ENCODE measurements at regions not wholly inside any gene's neighbourhood (a gene's known extent, or its start where the extent isn't known, plus 50 kb on each side); places are given as distances from the start of the nearest gene placed in this dataset.
A peak's percentile ranks its signal among the peaks of the same experiment; 100 is the strongest.

- no peak for DNase-seq
- Histone ChIP-seq H3K36me3 (ENCODE audit: control insufficient read depth, insufficient read depth, low read length) (no peaks in the 10 kb centered on the region), H3K4me3 (ENCODE audit: low read length) (no peak overlapping the region), H3K27me3 (ENCODE audit: control insufficient read depth, insufficient read depth, low read length) (no peaks in the 10 kb centered on the region), H3K27ac (ENCODE audit: low read length) (no peak overlapping the region), H3K9me3 (ENCODE audit: control insufficient read depth, low read depth, low read length) (no peaks in the 10 kb centered on the region), H3K4me1 (ENCODE audit: control insufficient read depth, insufficient read depth, low read length) (no peaks in the 10 kb centered on the region)
- no CpG with 5 or more reads among the region's 4 CpGs for WGBS (ENCODE audit: insufficient coverage, low lambda C conversion rate)
Observed at GRCh38 chr12:24605916-24606315, 343.0 kb downstream of the BCAT1 start.

GRCh38 chr12:24605466-24605865, 343.4 kb downstream of the BCAT1 start:
- Histone ChIP-seq H3K36me3 (ENCODE audit: control insufficient read depth, insufficient read depth, low read length) (no peaks in the 10 kb centered on the region), H3K27me3 (ENCODE audit: control insufficient read depth, insufficient read depth, low read length) (no peaks in the 10 kb centered on the region), H3K27ac (ENCODE audit: low read length) (no peak overlapping the region), H3K4me1 (ENCODE audit: control insufficient read depth, insufficient read depth, low read length) (no peaks in the 10 kb centered on the region), H3K4me3 (ENCODE audit: low read length) (no peak overlapping the region), H3K9me3 (ENCODE audit: control insufficient read depth, low read depth, low read length) (no peaks in the 10 kb centered on the region)
- WGBS (ENCODE audit: insufficient coverage, low lambda C conversion rate), result no CpG with 5 or more reads among the region's 3 CpGs
- no peak for DNase-seq

GRCh38 chr12:24603371-24603770, 345.5 kb downstream of the BCAT1 start:
- WGBS (ENCODE audit: insufficient coverage, low lambda C conversion rate), result no CpG with 5 or more reads among the region's 3 CpGs

GRCh38 chr12:24600996-24601395, 347.9 kb downstream of the BCAT1 start:
- H3K4me3 ChIP-seq (ENCODE audit: low read length), result no peak overlapping the region
- H3K4me1 ChIP-seq (ENCODE audit: control insufficient read depth, insufficient read depth, low read length), result no peaks in the 10 kb centered on the region
- H3K9me3 ChIP-seq (ENCODE audit: control insufficient read depth, low read depth, low read length), result no peaks in the 10 kb centered on the region
- H3K27ac ChIP-seq (ENCODE audit: low read length), result no peak overlapping the region
- no peak for DNase-seq
- H3K36me3 ChIP-seq (ENCODE audit: control insufficient read depth, insufficient read depth, low read length), result no peaks in the 10 kb centered on the region
- WGBS (ENCODE audit: insufficient coverage, low lambda C conversion rate), result no CpG with 5 or more reads among the region's 1 CpG
- peaks cover 2% of the 10 kb centered on the region for H3K27me3 ChIP-seq (ENCODE audit: control insufficient read depth, insufficient read depth, low read length)

More at GRCh38 chr12:24603371-24603770, 345.5 kb downstream of the BCAT1 start:
- no peak overlapping the region for H3K4me3 ChIP-seq (ENCODE audit: low read length)
- H3K27ac ChIP-seq (ENCODE audit: low read length), result no peak overlapping the region
- H3K27me3 ChIP-seq (ENCODE audit: control insufficient read depth, insufficient read depth, low read length), result no peaks in the 10 kb centered on the region
- DNase-seq, result no peak
- H3K4me1 ChIP-seq (ENCODE audit: control insufficient read depth, insufficient read depth, low read length), result no peaks in the 10 kb centered on the region
- H3K36me3 ChIP-seq (ENCODE audit: control insufficient read depth, insufficient read depth, low read length), result no peaks in the 10 kb centered on the region
- no peaks in the 10 kb centered on the region for H3K9me3 ChIP-seq (ENCODE audit: control insufficient read depth, low read depth, low read length)

- DNase-seq, result no peak
- H3K9me3 ChIP-seq (ENCODE audit: control insufficient read depth, low read depth, low read length), result no peaks in the 10 kb centered on the region
- no peaks in the 10 kb centered on the region for H3K36me3 ChIP-seq (ENCODE audit: control insufficient read depth, insufficient read depth, low read length)
- H3K4me1 ChIP-seq (ENCODE audit: control insufficient read depth, insufficient read depth, low read length), result no peaks in the 10 kb centered on the region
- peaks cover 2% of the 10 kb centered on the region for H3K27me3 ChIP-seq (ENCODE audit: control insufficient read depth, insufficient read depth, low read length)
- no peak overlapping the region for H3K4me3 ChIP-seq (ENCODE audit: low read length)
- H3K27ac ChIP-seq (ENCODE audit: low read length), result no peak overlapping the region
- WGBS (ENCODE audit: insufficient coverage, low lambda C conversion rate), result no CpG with 5 or more reads among the region's 4 CpGs
Observed at GRCh38 chr12:24600551-24600950, 348.4 kb downstream of the BCAT1 start.

GRCh38 chr12:24599736-24600135, 349.2 kb downstream of the BCAT1 start:
- no peak overlapping the region for H3K27ac ChIP-seq (ENCODE audit: low read length)
- H3K9me3 ChIP-seq (ENCODE audit: control insufficient read depth, low read depth, low read length), result no peaks in the 10 kb centered on the region
- H3K4me3 ChIP-seq (ENCODE audit: low read length), result no peak overlapping the region
- WGBS (ENCODE audit: insufficient coverage, low lambda C conversion rate), result 92% methylated on average over 2 of the region's 5 CpGs
- no peaks in the 10 kb centered on the region for H3K36me3 ChIP-seq (ENCODE audit: control insufficient read depth, insufficient read depth, low read length)
- H3K4me1 ChIP-seq (ENCODE audit: control insufficient read depth, insufficient read depth, low read length), result no peaks in the 10 kb centered on the region
- no peak for DNase-seq
- peaks cover 2% of the 10 kb centered on the region for H3K27me3 ChIP-seq (ENCODE audit: control insufficient read depth, insufficient read depth, low read length)

- H3K4me1 ChIP-seq (ENCODE audit: control insufficient read depth, insufficient read depth, low read length), result no peaks in the 10 kb centered on the region
- H3K36me3 ChIP-seq (ENCODE audit: control insufficient read depth, insufficient read depth, low read length), result no peaks in the 10 kb centered on the region
- DNase-seq, result no peak
- H3K27me3 ChIP-seq (ENCODE audit: control insufficient read depth, insufficient read depth, low read length), result peaks cover 2% of the 10 kb centered on the region
- no peak overlapping the region for H3K4me3 ChIP-seq (ENCODE audit: low read length)
- no peak overlapping the region for H3K27ac ChIP-seq (ENCODE audit: low read length)
- WGBS (ENCODE audit: insufficient coverage, low lambda C conversion rate), result no CpG with 5 or more reads among the region's 3 CpGs
- no peaks in the 10 kb centered on the region for H3K9me3 ChIP-seq (ENCODE audit: control insufficient read depth, low read depth, low read length)
Observed at GRCh38 chr12:24597580-24597979, 351.3 kb downstream of the BCAT1 start.

GRCh38 chr12:24596768-24597388, 352.0 kb downstream of the BCAT1 start:
- no peaks in the 10 kb centered on the region for H3K4me1 ChIP-seq (ENCODE audit: control insufficient read depth, insufficient read depth, low read length)
- no peak overlapping the region for H3K27ac ChIP-seq (ENCODE audit: low read length)
- peak in 1 of 2 donors; percentile 4 for DNase-seq
- H3K9me3 ChIP-seq (ENCODE audit: control insufficient read depth, low read depth, low read length), result no peaks in the 10 kb centered on the region
- H3K36me3 ChIP-seq (ENCODE audit: control insufficient read depth, insufficient read depth, low read length), result no peaks in the 10 kb centered on the region
- no peak overlapping the region for H3K4me3 ChIP-seq (ENCODE audit: low read length)
- WGBS (ENCODE audit: insufficient coverage, low lambda C conversion rate), result 80% methylated on average over 1 of the region's 2 CpGs
- H3K27me3 ChIP-seq (ENCODE audit: control insufficient read depth, insufficient read depth, low read length), result peaks cover 2% of the 10 kb centered on the region

- no peaks in the 10 kb centered on the region for H3K36me3 ChIP-seq (ENCODE audit: control insufficient read depth, insufficient read depth, low read length)
- 78% methylated on average over 1 of the region's 3 CpGs for WGBS (ENCODE audit: insufficient coverage, low lambda C conversion rate)
- H3K4me1 ChIP-seq (ENCODE audit: control insufficient read depth, insufficient read depth, low read length), result no peaks in the 10 kb centered on the region
- no peak for DNase-seq
- peaks cover 2% of the 10 kb centered on the region for H3K27me3 ChIP-seq (ENCODE audit: control insufficient read depth, insufficient read depth, low read length)
- no peak overlapping the region for H3K4me3 ChIP-seq (ENCODE audit: low read length)
- no peaks in the 10 kb centered on the region for H3K9me3 ChIP-seq (ENCODE audit: control insufficient read depth, low read depth, low read length)
- no peak overlapping the region for H3K27ac ChIP-seq (ENCODE audit: low read length)
Observed at GRCh38 chr12:24595652-24596235, 353.2 kb downstream of the BCAT1 start.

- 88% methylated on average over 1 of the region's 1 CpG for WGBS (ENCODE audit: insufficient coverage, low lambda C conversion rate)
- H3K27ac ChIP-seq (ENCODE audit: low read length), result no peak overlapping the region
- H3K36me3 ChIP-seq (ENCODE audit: control insufficient read depth, insufficient read depth, low read length), result no peaks in the 10 kb centered on the region
- no peaks in the 10 kb centered on the region for H3K4me1 ChIP-seq (ENCODE audit: control insufficient read depth, insufficient read depth, low read length)
- no peaks in the 10 kb centered on the region for H3K27me3 ChIP-seq (ENCODE audit: control insufficient read depth, insufficient read depth, low read length)
- no peak for DNase-seq
- no peaks in the 10 kb centered on the region for H3K9me3 ChIP-seq (ENCODE audit: control insufficient read depth, low read depth, low read length)
- H3K4me3 ChIP-seq (ENCODE audit: low read length), result no peak overlapping the region
Observed at GRCh38 chr12:24591715-24592440, 357.0 kb downstream of the BCAT1 start.
